ENCODE measurements at regions not wholly inside any gene's neighbourhood (a gene's known extent, or its start where the extent isn't known, plus 50 kb on each side); places are given as distances from the start of the nearest gene placed in this dataset.

GRCh38 chr7:69504733-69505420 lies 93.4 kb upstream of the AUTS2 start:
- TF ChIP-seq MZF1 (tag by site-specific recombination; IDR thresholded peaks at IDR 0.05; ENCODE audit: borderline replicate concordance) (no peak), ZNF274 (IDR thresholded peaks at IDR 0.05; ENCODE audit: low read length) (no peak), ZNF274 (tag by site-specific recombination; IDR thresholded peaks at IDR 0.05; ENCODE audit: borderline replicate concordance) (no peak), ZBTB8A (tag by site-specific recombination; IDR thresholded peaks at IDR 0.05) (no peak), ZNF394 (tag by site-specific recombination; IDR thresholded peaks at IDR 0.05; ENCODE audit: borderline replicate concordance) (no peak)

All from HEK293 (cell line).